NCI-H2171 treated with DMSO at 0.1 percent for 48 hours (cell line): ENCODE measurements at regions not wholly inside any gene's neighbourhood (a gene's known extent, or its start where the extent isn't known, plus 50 kb on each side); places are given as distances from the start of the nearest gene placed in this dataset.

Experiments used
- DNase-seq: peaks from one replicate; lab custom pipeline; 2025; lab: John Stamatoyannopoulos, UW

- no peak for DNase-seq
Observed at GRCh38 chr1:147811273-147811672, 50.9 kb upstream of the GJA5 start.

- DNase-seq, result no peak
Observed at GRCh38 chr1:147811751-147812150, 51.3 kb upstream of the GJA5 start.

GRCh38 chr1:147812799-147813198 is 52.4 kb upstream of the GJA5 start:
- DNase-seq, result no peak

- DNase-seq, result peak; percentile 1
Observed at GRCh38 chr1:147815503-147815902, 55.1 kb upstream of the GJA5 start.

GRCh38 chr1:147820761-147821297 is 60.4 kb upstream of the GJA5 start:
- DNase-seq, result no peak

- no peak for DNase-seq
Observed at GRCh38 chr1:147821883-147822282, 61.5 kb upstream of the GJA5 start.

- no peak for DNase-seq
Observed at GRCh38 chr1:147822292-147822691, 61.9 kb upstream of the GJA5 start.

GRCh38 chr1:147824001-147824400 is 63.6 kb upstream of the GJA5 start:
- DNase-seq, result no peak

- DNase-seq, result no peak
Observed at GRCh38 chr1:147824798-147825197, 64.4 kb upstream of the GJA5 start.

- DNase-seq, result no peak
Observed at GRCh38 chr1:147825586-147825985, 65.2 kb upstream of the GJA5 start.

GRCh38 chr1:147826259-147826658 is 65.9 kb upstream of the GJA5 start:
- DNase-seq, result no peak

GRCh38 chr1:147833231-147833860 is 69.2 kb upstream of the GJA8 start:
- DNase-seq, result no peak

- DNase-seq, result no peak
Observed at GRCh38 chr1:147834181-147834580, 68.4 kb upstream of the GJA8 start.

- DNase-seq, result no peak
Observed at GRCh38 chr1:147834810-147835209, 67.8 kb upstream of the GJA8 start.

- DNase-seq, result no peak
Observed at GRCh38 chr1:147837129-147837963, 65.2 kb upstream of the GJA8 start.

- DNase-seq, result no peak
Observed at GRCh38 chr1:147837964-147838292, 64.7 kb upstream of the GJA8 start.

- no peak for DNase-seq
Observed at GRCh38 chr1:147840909-147841308, 61.7 kb upstream of the GJA8 start.

- no peak for DNase-seq
Observed at GRCh38 chr1:147842578-147842977, 60.0 kb upstream of the GJA8 start.

GRCh38 chr1:147843486-147843885 is 59.1 kb upstream of the GJA8 start:
- no peak for DNase-seq

GRCh38 chr1:147847831-147848230 is 54.8 kb upstream of the GJA8 start:
- DNase-seq, result no peak

GRCh38 chr1:147849098-147849895 is 53.3 kb upstream of the GJA8 start:
- DNase-seq, result no peak

GRCh38 chr1:147850737-147851136 is 51.9 kb upstream of the GJA8 start:
- no peak for DNase-seq

GRCh38 chr1:147851149-147851548 is 51.4 kb upstream of the GJA8 start:
- DNase-seq, result no peak
